LNCaP clone FGC (cell line): ENCODE measurements at regions not wholly inside any gene's neighbourhood (a gene's known extent, or its start where the extent isn't known, plus 50 kb on each side); places are given as distances from the start of the nearest gene placed in this dataset.
"Not testable (repeated sequence)": the region's sequence is repeated elsewhere in the genome, so short reads cannot be mapped to it uniquely, and the experiment has no call there.

Experiments
- DNase-seq: peaks from one replicate; pipeline ENCODE4 v3.0.0-alpha.2; 2011; ENCODE audit warnings: low read depth
- H3K4me3 ChIP-seq: 2 replicates; pipeline ENCODE4 v1.5.1; 2011; ENCODE audit warnings: mild to moderate bottlenecking, low read depth, low read length, control low read depth
- CTCF ChIP-seq: IDR thresholded peaks from 2 replicates; pipeline ENCODE4 v1.5.1; 2012; ENCODE audit warnings: mild to moderate bottlenecking; ENCODE audit not compliant: control insufficient read depth, insufficient read depth; ENCODE audit errors: extremely low read depth

DNA sequence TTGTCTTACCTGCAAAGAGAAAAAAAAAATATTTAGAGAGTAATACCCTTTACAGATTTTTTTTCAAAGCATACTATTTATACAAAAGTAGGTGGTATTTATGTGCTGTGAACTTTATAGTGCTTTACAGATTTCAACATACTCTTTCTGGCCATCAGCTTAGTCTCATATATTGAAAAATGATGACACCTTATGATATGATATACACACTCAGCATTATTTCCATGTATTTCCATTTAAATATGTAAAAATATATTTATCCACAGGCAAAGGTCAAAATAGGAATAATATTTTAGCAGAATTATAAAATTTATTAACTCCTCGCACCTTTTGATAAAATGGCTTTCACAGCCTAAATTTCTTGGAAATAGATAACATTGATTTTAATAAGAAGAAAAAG, 815.8 kb upstream of the EPHA5 start:
- TF ChIP-seq CTCF: no peak
- DNase-seq: no peak
- no peak overlapping the region for H3K4me3 ChIP-seq

DNA sequence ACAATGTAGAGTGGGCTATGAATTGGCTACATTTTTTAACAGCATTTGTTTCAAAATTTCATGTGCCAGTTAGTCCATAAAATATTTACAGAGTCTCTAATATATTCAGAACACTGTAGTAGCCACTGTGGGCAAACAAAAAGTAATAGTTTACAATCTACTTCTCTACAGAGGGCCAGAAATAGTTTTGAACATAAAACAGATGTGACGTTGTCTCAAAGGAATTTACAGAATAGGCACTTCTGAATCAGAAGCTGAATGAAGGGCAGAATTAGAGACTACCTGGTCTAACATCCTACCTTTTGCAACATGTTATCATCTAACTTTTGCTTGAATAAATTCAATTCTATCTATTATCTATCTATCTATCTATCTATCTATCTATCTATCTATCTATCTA, 811.9 kb upstream of the EPHA5 start:
- no peak for TF ChIP-seq CTCF
- no peak for DNase-seq
- H3K4me3 ChIP-seq: no peak overlapping the region

- no peak for TF ChIP-seq CTCF
- H3K4me3 ChIP-seq: no peak overlapping the region
- DNase-seq: no peak
These were observed 805.3 kb upstream of the EPHA5 start for GRCh38 chr4:66475596-66475995.

DNA sequence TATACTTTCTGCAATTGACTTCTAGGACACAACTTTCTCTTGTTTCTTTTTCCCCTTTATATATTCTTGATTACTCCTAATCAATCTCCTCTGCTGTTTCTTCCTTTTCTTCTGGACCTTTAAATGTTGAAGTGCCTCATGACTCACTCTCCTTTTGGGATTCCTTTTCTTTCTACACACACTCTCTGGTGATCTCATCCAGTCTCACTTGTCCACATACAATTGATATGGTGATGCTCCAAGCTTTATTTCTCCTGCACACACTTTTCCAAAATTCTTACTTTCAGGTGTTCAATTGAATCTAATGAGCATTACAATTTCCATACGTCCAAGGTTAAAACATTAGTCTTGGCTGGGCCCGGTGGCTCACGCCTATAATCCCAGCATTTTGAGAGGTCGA, 794.8 kb upstream of the EPHA5 start:
- H3K4me3 ChIP-seq: no peak overlapping the region
- no peak for DNase-seq
- TF ChIP-seq CTCF: no peak

GRCh38 chr4:66462890-66463289, 792.6 kb upstream of the EPHA5 start:
- DNase-seq, H3K4me3 ChIP-seq: not testable (repeated sequence)

GRCh38 chr4:66451741-66452140, 781.5 kb upstream of the EPHA5 start:
- no peak for DNase-seq
- no peak for TF ChIP-seq CTCF
- H3K4me3 ChIP-seq: no peak overlapping the region

- no peak for DNase-seq
- TF ChIP-seq CTCF: no peak
- H3K4me3 ChIP-seq: no peak overlapping the region
These were observed 772.7 kb upstream of the EPHA5 start for GRCh38 chr4:66443008-66443407.

- DNase-seq: no peak
- H3K4me3 ChIP-seq: no peak overlapping the region
- TF ChIP-seq CTCF: no peak
These were observed 769.2 kb upstream of the EPHA5 start for GRCh38 chr4:66439508-66439907.
